ENCODE measurements at regions not wholly inside any gene's neighbourhood (a gene's known extent, or its start where the extent isn't known, plus 50 kb on each side); places are given as distances from the start of the nearest gene placed in this dataset.
A peak's percentile ranks its signal among the peaks of the same experiment; 100 is the strongest.

- H3K36me3 ChIP-seq: no peaks in the 10 kb centered on the region
- peak overlapping the region in 1 of 4 donors; percentile 4 for H3K27ac ChIP-seq
- no peak overlapping the region for H3K4me3 ChIP-seq
- no peaks in the 10 kb centered on the region for H3K27me3 ChIP-seq
- peaks cover 0 to 11% (median 0%) of the 10 kb centered on the region in 4 donors for H3K4me1 ChIP-seq
- 18 to 23% methylated on average over 17 of the region's 17 CpGs for WGBS, 2 donors
- TF ChIP-seq, protein P1, sequence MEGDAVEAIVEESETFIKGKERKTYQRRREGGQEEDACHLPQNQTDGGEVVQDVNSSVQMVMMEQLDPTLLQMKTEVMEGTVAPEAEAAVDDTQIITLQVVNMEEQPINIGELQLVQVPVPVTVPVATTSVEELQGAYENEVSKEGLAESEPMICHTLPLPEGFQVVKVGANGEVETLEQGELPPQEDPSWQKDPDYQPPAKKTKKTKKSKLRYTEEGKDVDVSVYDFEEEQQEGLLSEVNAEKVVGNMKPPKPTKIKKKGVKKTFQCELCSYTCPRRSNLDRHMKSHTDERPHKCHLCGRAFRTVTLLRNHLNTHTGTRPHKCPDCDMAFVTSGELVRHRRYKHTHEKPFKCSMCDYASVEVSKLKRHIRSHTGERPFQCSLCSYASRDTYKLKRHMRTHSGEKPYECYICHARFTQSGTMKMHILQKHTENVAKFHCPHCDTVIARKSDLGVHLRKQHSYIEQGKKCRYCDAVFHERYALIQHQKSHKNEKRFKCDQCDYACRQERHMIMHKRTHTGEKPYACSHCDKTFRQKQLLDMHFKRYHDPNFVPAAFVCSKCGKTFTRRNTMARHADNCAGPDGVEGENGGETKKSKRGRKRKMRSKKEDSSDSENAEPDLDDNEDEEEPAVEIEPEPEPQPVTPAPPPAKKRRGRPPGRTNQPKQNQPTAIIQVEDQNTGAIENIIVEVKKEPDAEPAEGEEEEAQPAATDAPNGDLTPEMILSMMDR (IDR thresholded peaks at IDR 0.05): no peak
- TF ChIP-seq POLR2A (IDR thresholded peaks at IDR 0.05) (no peak), EP300 (IDR thresholded peaks at IDR 0.05) (peak in 1 of 2 donors; percentile 21)
- DNase-seq (ENCODE audit: low spot score in 2 of 2): peak; percentile 35 to 47
- H3K9me3 ChIP-seq: no peaks in the 10 kb centered on the region
Observed at GRCh38 chr14:98906123-98906995, 365.6 kb downstream of the BCL11B start.

DNA sequence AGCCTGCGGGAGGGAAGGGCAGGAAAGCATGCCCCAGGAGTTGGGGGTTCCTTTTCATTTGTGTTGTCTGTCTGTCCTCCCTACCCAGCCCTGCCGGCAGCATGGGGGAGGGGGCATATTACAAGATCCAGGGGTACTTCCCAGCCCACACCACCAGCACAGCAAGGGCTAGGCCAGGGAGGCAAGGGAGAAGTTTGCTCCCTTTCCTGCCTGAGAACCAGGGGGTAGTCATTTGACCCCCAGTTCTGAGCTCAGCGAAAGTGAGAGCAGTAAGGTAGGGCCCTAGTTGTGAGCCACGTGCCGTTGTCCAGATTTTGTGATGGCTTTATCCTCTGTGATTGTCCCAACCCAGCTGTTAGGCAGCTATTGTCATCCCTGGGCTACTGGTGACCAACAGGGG is 364.7 kb downstream of the BCL11B start:
- H3K27ac ChIP-seq: no peak overlapping the region
- H3K9me3 ChIP-seq: no peaks in the 10 kb centered on the region
- TF ChIP-seq POLR2A (IDR thresholded peaks at IDR 0.05) (no peak), EP300 (IDR thresholded peaks at IDR 0.05) (no peak)
- TF ChIP-seq, protein P1 (IDR thresholded peaks at IDR 0.05): no peak
- no peak overlapping the region for H3K4me3 ChIP-seq
- H3K4me1 ChIP-seq: peaks cover 0 to 11% (median 0%) of the 10 kb centered on the region in 4 donors
- WGBS, 2 donors: 56 to 72% methylated on average over 4 to 5 of the region's 5 CpGs
- no peaks in the 10 kb centered on the region for H3K27me3 ChIP-seq
- no peaks in the 10 kb centered on the region for H3K36me3 ChIP-seq
- no peak for DNase-seq (ENCODE audit: low spot score in 2 of 2)

GRCh38 chr14:98908050-98908449 is 363.9 kb downstream of the BCL11B start:
- Histone ChIP-seq H3K4me1 (peaks cover 0 to 11% (median 0%) of the 10 kb centered on the region in 4 donors), H3K4me3 (no peak overlapping the region), H3K36me3 (no peaks in the 10 kb centered on the region), H3K9me3 (no peaks in the 10 kb centered on the region), H3K27me3 (no peaks in the 10 kb centered on the region), H3K27ac (no peak overlapping the region)
- no peak for DNase-seq (ENCODE audit: low spot score in 2 of 2)
- TF ChIP-seq POLR2A (IDR thresholded peaks at IDR 0.05) (no peak), EP300 (IDR thresholded peaks at IDR 0.05) (no peak)
- TF ChIP-seq, protein P1 (IDR thresholded peaks at IDR 0.05): no peak
- WGBS, 2 donors: 70 to 89% methylated on average over 5 to 7 of the region's 7 CpGs

DNA sequence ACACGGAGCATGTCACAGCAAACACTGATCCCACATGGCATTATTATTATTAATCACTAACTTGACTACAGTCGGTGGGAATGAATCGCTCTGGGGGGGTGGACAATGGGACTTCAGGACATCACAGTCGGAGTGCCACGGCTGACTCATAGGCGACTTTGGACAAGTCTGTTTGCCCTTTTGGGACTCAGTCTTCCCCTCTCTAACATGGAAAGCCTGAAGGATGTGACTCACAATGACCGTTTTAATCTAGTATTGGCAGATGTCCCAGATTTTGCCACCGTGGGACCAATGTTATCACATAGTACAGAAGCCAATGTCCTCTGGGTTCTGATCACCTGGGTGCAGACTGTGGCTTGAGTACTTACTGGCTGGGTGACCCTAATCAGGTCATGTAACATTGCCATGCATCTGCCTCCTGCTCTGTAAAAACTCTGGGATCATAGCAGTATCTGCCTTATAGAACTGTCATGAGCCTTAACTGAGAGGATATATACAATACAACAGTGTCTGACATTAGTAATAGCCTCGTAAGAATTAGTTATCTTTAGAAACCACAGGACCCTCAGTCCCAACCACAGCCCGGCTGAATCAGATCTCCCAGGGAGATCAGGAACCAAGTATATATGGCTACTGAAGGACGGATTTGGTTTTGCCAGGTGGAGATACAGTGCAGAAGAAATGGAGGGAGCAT is 362.6 kb downstream of the BCL11B start:
- TF ChIP-seq EP300 (IDR thresholded peaks at IDR 0.05) (no peak), POLR2A (IDR thresholded peaks at IDR 0.05) (no peak)
- TF ChIP-seq, protein P1 (IDR thresholded peaks at IDR 0.05): no peak

GRCh38 chr14:98910061-98910460 is 361.9 kb downstream of the BCL11B start:
- DNase-seq (ENCODE audit: low spot score in 2 of 2): no peak
- Histone ChIP-seq H3K9me3 (no peaks in the 10 kb centered on the region), H3K4me1 (peaks cover 0 to 11% (median 0%) of the 10 kb centered on the region in 4 donors), H3K36me3 (no peaks in the 10 kb centered on the region), H3K4me3 (no peak overlapping the region), H3K27me3 (no peaks in the 10 kb centered on the region), H3K27ac (no peak overlapping the region)
- 61 to 84% methylated on average over 3 of the region's 3 CpGs for WGBS, 2 donors
- no peak for TF ChIP-seq POLR2A (IDR thresholded peaks at IDR 0.05)
- TF ChIP-seq EP300 (IDR thresholded peaks at IDR 0.05): no peak
- TF ChIP-seq, protein P1 (IDR thresholded peaks at IDR 0.05): no peak

More for the DNA sequence above, 362.6 kb downstream of the BCL11B start:
- DNase-seq (ENCODE audit: low spot score in 2 of 2): no peak
- no peaks in the 10 kb centered on the region for H3K27me3 ChIP-seq
- H3K27ac ChIP-seq: no peak overlapping the region
- H3K9me3 ChIP-seq: no peaks in the 10 kb centered on the region
- peaks cover 0 to 11% (median 0%) of the 10 kb centered on the region in 4 donors for H3K4me1 ChIP-seq
- no peak overlapping the region for H3K4me3 ChIP-seq
- H3K36me3 ChIP-seq: no peaks in the 10 kb centered on the region
- 45 to 53% methylated on average over 11 of the region's 11 CpGs for WGBS, 2 donors
